ENCODE measurements at regions not wholly inside any gene's neighbourhood (a gene's known extent, or its start where the extent isn't known, plus 50 kb on each side); places are given as distances from the start of the nearest gene placed in this dataset.

DNA sequence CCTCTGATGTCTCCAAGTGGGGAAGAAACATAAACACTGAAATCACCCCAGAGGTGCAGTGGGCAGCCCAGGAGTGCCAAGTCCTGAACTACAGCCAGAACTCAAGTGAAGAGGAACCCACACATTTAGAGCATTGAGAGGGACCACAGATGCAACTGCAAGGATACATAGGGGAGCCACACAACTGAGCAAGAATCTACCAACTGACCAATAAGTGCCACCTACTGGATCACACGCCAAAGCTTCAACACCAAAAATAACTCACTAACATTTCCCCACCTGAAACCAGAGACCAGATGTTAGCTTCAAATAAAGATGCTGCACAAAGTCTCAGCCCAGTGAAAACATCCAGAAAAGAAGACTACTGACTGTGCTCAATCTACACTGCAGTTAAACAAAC lies 276.7 kb upstream of the GRIA3 start:
- H3K4me2 ChIP-seq (ENCODE audit: low read length) = no peak overlapping the region
- H3K4me3 ChIP-seq (ENCODE audit: low read depth, low read length) = no peak overlapping the region
- H3K23ac ChIP-seq (ENCODE audit: low read length) = no peak overlapping the region
- H3K14ac ChIP-seq (ENCODE audit: low read length) = no peak overlapping the region
- H2BK12ac ChIP-seq (ENCODE audit: low read length) = no peak overlapping the region
- H3K79me1 ChIP-seq (ENCODE audit: low read length) = no peaks in the 10 kb centered on the region
- no peak overlapping the region for H2AFZ ChIP-seq (ENCODE audit: insufficient read depth, low read length, poor library complexity)
- no peak overlapping the region for H4K91ac ChIP-seq (ENCODE audit: low read depth, low read length)
- no CpG with 5 or more reads among the region's 1 CpG for WGBS (ENCODE audit: extremely low coverage, insufficient coverage, insufficient read length)
- H3K4me1 ChIP-seq (ENCODE audit: control insufficient read depth in 1 of 2, insufficient read depth in 2 of 2, low read length in 2 of 2) = no peaks in the 10 kb centered on the region
- H2AK5ac ChIP-seq (ENCODE audit: low read length) = no peak overlapping the region
- H3K27ac ChIP-seq (ENCODE audit: low read depth, low read length) = no peak overlapping the region
- no peaks in the 10 kb centered on the region for H3K36me3 ChIP-seq (ENCODE audit: control insufficient read depth in 1 of 2, insufficient read depth in 2 of 2, low read length in 2 of 2)
- H3K4ac ChIP-seq (ENCODE audit: low read depth, low read length) = no peak overlapping the region
- no peak overlapping the region for H3K18ac ChIP-seq (ENCODE audit: low read length)
- no peak overlapping the region for H2BK5ac ChIP-seq (ENCODE audit: low read depth, low read length, poor library complexity)
- no peak overlapping the region for H4K8ac ChIP-seq (ENCODE audit: low read depth, low read length)
- no peaks in the 10 kb centered on the region for H3K79me2 ChIP-seq (ENCODE audit: control insufficient read depth, insufficient read depth, low read length, poor library complexity)
- DNase-seq = no peak
- H3K9me3 ChIP-seq (ENCODE audit: insufficient read depth, low read depth, low read length) = no peaks in the 10 kb centered on the region
- no peak overlapping the region for H4K12ac ChIP-seq (ENCODE audit: low read depth, low read length)
- H2BK120ac ChIP-seq (ENCODE audit: insufficient read depth, low read length, poor library complexity) = no peak overlapping the region
- no peaks in the 10 kb centered on the region for H3K27me3 ChIP-seq (ENCODE audit: insufficient read depth, low read length)
- H3K9ac ChIP-seq (ENCODE audit: low read length) = no peak overlapping the region

GRCh38 chrX:122910697-122911096 lies 273.4 kb upstream of the GRIA3 start:
- Histone ChIP-seq H2BK120ac (ENCODE audit: insufficient read depth, low read length, poor library complexity) (no peak overlapping the region), H3K9ac (ENCODE audit: low read length) (no peak overlapping the region), H2BK12ac (ENCODE audit: low read length) (no peak overlapping the region), H3K23ac (ENCODE audit: low read length) (no peak overlapping the region), H2AK5ac (ENCODE audit: low read length) (no peak overlapping the region), H3K79me2 (ENCODE audit: control insufficient read depth, insufficient read depth, low read length, poor library complexity) (no peaks in the 10 kb centered on the region), H3K79me1 (ENCODE audit: low read length) (no peaks in the 10 kb centered on the region), H3K9me3 (ENCODE audit: insufficient read depth, low read depth, low read length) (no peaks in the 10 kb centered on the region), H3K4me1 (ENCODE audit: control insufficient read depth in 1 of 2, insufficient read depth in 2 of 2, low read length in 2 of 2) (no peaks in the 10 kb centered on the region), H4K91ac (ENCODE audit: low read depth, low read length) (no peak overlapping the region), H3K27ac (ENCODE audit: low read depth, low read length) (no peak overlapping the region), H3K14ac (ENCODE audit: low read length) (no peak overlapping the region), H3K4me2 (ENCODE audit: low read length) (no peak overlapping the region), H3K27me3 (ENCODE audit: insufficient read depth, low read length) (no peaks in the 10 kb centered on the region), H2BK5ac (ENCODE audit: low read depth, low read length, poor library complexity) (no peak overlapping the region), H3K4me3 (ENCODE audit: low read depth, low read length) (no peak overlapping the region), H3K4ac (ENCODE audit: low read depth, low read length) (no peak overlapping the region), H3K18ac (ENCODE audit: low read length) (no peak overlapping the region), H4K8ac (ENCODE audit: low read depth, low read length) (no peak overlapping the region), H3K36me3 (ENCODE audit: control insufficient read depth in 1 of 2, insufficient read depth in 2 of 2, low read length in 2 of 2) (no peaks in the 10 kb centered on the region), H4K12ac (ENCODE audit: low read depth, low read length) (no peak overlapping the region), H2AFZ (ENCODE audit: insufficient read depth, low read length, poor library complexity) (no peak overlapping the region)
- WGBS (ENCODE audit: extremely low coverage, insufficient coverage, insufficient read length) = no CpG with 5 or more reads among the region's 2 CpGs
- no peak for DNase-seq

- no peak overlapping the region for H3K18ac ChIP-seq (ENCODE audit: low read length)
- H3K27me3 ChIP-seq (ENCODE audit: insufficient read depth, low read length) = no peaks in the 10 kb centered on the region
- no peaks in the 10 kb centered on the region for H3K4me1 ChIP-seq (ENCODE audit: control insufficient read depth in 1 of 2, insufficient read depth in 2 of 2, low read length in 2 of 2)
- H3K9me3 ChIP-seq (ENCODE audit: insufficient read depth, low read depth, low read length) = no peaks in the 10 kb centered on the region
- no peaks in the 10 kb centered on the region for H3K79me2 ChIP-seq (ENCODE audit: control insufficient read depth, insufficient read depth, low read length, poor library complexity)
- H4K91ac ChIP-seq (ENCODE audit: low read depth, low read length) = no peak overlapping the region
- H4K12ac ChIP-seq (ENCODE audit: low read depth, low read length) = no peak overlapping the region
- H3K4ac ChIP-seq (ENCODE audit: low read depth, low read length) = no peak overlapping the region
- H2BK5ac ChIP-seq (ENCODE audit: low read depth, low read length, poor library complexity) = no peak overlapping the region
- no peak overlapping the region for H3K4me3 ChIP-seq (ENCODE audit: low read depth, low read length)
- no peak overlapping the region for H2BK120ac ChIP-seq (ENCODE audit: insufficient read depth, low read length, poor library complexity)
- H3K27ac ChIP-seq (ENCODE audit: low read depth, low read length) = no peak overlapping the region
- H3K9ac ChIP-seq (ENCODE audit: low read length) = no peak overlapping the region
- H3K36me3 ChIP-seq (ENCODE audit: control insufficient read depth in 1 of 2, insufficient read depth in 2 of 2, low read length in 2 of 2) = no peaks in the 10 kb centered on the region
- WGBS (ENCODE audit: extremely low coverage, insufficient coverage, insufficient read length) = no CpG with 5 or more reads among the region's 1 CpG
- H4K8ac ChIP-seq (ENCODE audit: low read depth, low read length) = no peak overlapping the region
- no peaks in the 10 kb centered on the region for H3K79me1 ChIP-seq (ENCODE audit: low read length)
- H3K14ac ChIP-seq (ENCODE audit: low read length) = no peak overlapping the region
- H3K23ac ChIP-seq (ENCODE audit: low read length) = no peak overlapping the region
- DNase-seq = no peak
- H2AFZ ChIP-seq (ENCODE audit: insufficient read depth, low read length, poor library complexity) = no peak overlapping the region
- H2BK12ac ChIP-seq (ENCODE audit: low read length) = no peak overlapping the region
- no peak overlapping the region for H3K4me2 ChIP-seq (ENCODE audit: low read length)
- H2AK5ac ChIP-seq (ENCODE audit: low read length) = no peak overlapping the region
Measured at GRCh38 chrX:122913134-122913533, 270.9 kb upstream of the GRIA3 start.

DNA sequence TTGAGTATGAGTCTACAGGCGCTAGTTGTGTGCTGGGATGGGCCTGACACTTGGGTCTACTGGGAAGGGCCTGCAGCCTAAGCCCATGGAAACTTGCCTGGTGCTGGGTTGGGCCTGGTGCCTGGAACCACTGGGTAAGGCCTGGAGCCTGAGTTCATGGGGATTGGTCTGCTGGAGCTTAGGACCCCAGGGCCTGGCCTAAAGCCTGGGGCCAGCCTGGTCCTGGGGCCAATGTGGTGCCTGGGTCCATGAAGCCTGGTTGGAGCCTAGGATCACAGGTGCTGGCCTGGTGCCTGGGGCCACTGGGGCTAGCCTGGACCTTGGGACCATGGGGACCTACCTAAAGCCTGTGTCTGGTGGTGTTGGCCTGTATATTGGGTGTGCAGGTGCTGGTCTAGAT lies 270.3 kb upstream of the GRIA3 start:
- no peak overlapping the region for H3K23ac ChIP-seq (ENCODE audit: low read length)
- no peak overlapping the region for H2BK5ac ChIP-seq (ENCODE audit: low read depth, low read length, poor library complexity)
- H3K9me3 ChIP-seq (ENCODE audit: insufficient read depth, low read depth, low read length) = no peaks in the 10 kb centered on the region
- no peak overlapping the region for H3K9ac ChIP-seq (ENCODE audit: low read length)
- no peak for DNase-seq
- no peaks in the 10 kb centered on the region for H3K79me1 ChIP-seq (ENCODE audit: low read length)
- H4K8ac ChIP-seq (ENCODE audit: low read depth, low read length) = no peak overlapping the region
- H3K4me3 ChIP-seq (ENCODE audit: low read depth, low read length) = no peak overlapping the region
- H2AFZ ChIP-seq (ENCODE audit: insufficient read depth, low read length, poor library complexity) = no peak overlapping the region
- H3K4me1 ChIP-seq (ENCODE audit: control insufficient read depth in 1 of 2, insufficient read depth in 2 of 2, low read length in 2 of 2) = no peaks in the 10 kb centered on the region
- no peaks in the 10 kb centered on the region for H3K27me3 ChIP-seq (ENCODE audit: insufficient read depth, low read length)
- WGBS (ENCODE audit: extremely low coverage, insufficient coverage, insufficient read length) = no CpG with 5 or more reads among the region's 1 CpG
- no peak overlapping the region for H3K14ac ChIP-seq (ENCODE audit: low read length)
- no peak overlapping the region for H2AK5ac ChIP-seq (ENCODE audit: low read length)
- H4K12ac ChIP-seq (ENCODE audit: low read depth, low read length) = no peak overlapping the region
- H3K18ac ChIP-seq (ENCODE audit: low read length) = no peak overlapping the region
- H3K36me3 ChIP-seq (ENCODE audit: control insufficient read depth in 1 of 2, insufficient read depth in 2 of 2, low read length in 2 of 2) = no peaks in the 10 kb centered on the region
- no peak overlapping the region for H4K91ac ChIP-seq (ENCODE audit: low read depth, low read length)
- no peak overlapping the region for H2BK12ac ChIP-seq (ENCODE audit: low read length)
- no peak overlapping the region for H3K4me2 ChIP-seq (ENCODE audit: low read length)
- no peak overlapping the region for H3K4ac ChIP-seq (ENCODE audit: low read depth, low read length)
- no peak overlapping the region for H3K27ac ChIP-seq (ENCODE audit: low read depth, low read length)
- H3K79me2 ChIP-seq (ENCODE audit: control insufficient read depth, insufficient read depth, low read length, poor library complexity) = no peaks in the 10 kb centered on the region
- H2BK120ac ChIP-seq (ENCODE audit: insufficient read depth, low read length, poor library complexity) = no peak overlapping the region
